SU-DHL-6 (cell line): ENCODE measurements at regions not wholly inside any gene's neighbourhood (a gene's known extent, or its start where the extent isn't known, plus 50 kb on each side); places are given as distances from the start of the nearest gene placed in this dataset.

Experiments used
- H2AFZ ChIP-seq: fragments of 200-600 bp; sonication (generic); 2 replicates; pipeline ENCODE4 v1.6.1; 2014; ENCODE audit warnings: low read depth, mild to moderate bottlenecking, moderate library complexity, mixed read lengths, antibody characterized with exemption, low read length; ENCODE audit not compliant: severe bottlenecking
- H3F3A ChIP-seq: fragments of 200-600 bp; shearing (Covaris generic); 2 replicates; pipeline ENCODE4 v1.6.0; 2016; ENCODE audit warnings: antibody characterized with exemption, mild to moderate bottlenecking; ENCODE audit not compliant: insufficient read depth
- H3K27ac ChIP-seq: fragments of 200-600 bp; sonication (generic); 2 replicates; pipeline ENCODE4 v1.5.1; 2016; ENCODE audit warnings: low read depth, mild to moderate bottlenecking, low read length, moderate library complexity, mixed read lengths
- H3K27me3 ChIP-seq: fragments of 200-600 bp; sonication (generic), shearing (Covaris generic); 2 replicates; pipeline ENCODE4 v1.6.0; 2014; ENCODE audit warnings: mild to moderate bottlenecking, low read length
- H3K36me3 ChIP-seq: fragments of 200-600 bp; sonication (generic); 2 replicates; pipeline ENCODE4 v1.6.1; 2014; ENCODE audit warnings: mild to moderate bottlenecking, low read length, mixed read lengths
- H3K4me2 ChIP-seq: fragments of 300-600, 200-600 bp; shearing (Covaris generic), sonication (generic); 2 replicates; pipeline ENCODE4 v1.6.0; 2014; ENCODE audit warnings: low read length, low read depth, mild to moderate bottlenecking; ENCODE audit not compliant: poor library complexity, severe bottlenecking
- H3K4me3 ChIP-seq: fragments of 200-600 bp; sonication (generic); 2 replicates; pipeline ENCODE4 v1.5.1; 2014; ENCODE audit warnings: antibody characterized with exemption, low read length, mild to moderate bottlenecking, mixed read lengths; ENCODE audit not compliant: insufficient read depth, poor library complexity, severe bottlenecking
- H3K79me2 ChIP-seq: fragments of 200-600 bp; sonication (generic); 2 replicates; pipeline ENCODE4 v1.6.1; 2014; ENCODE audit warnings: mild to moderate bottlenecking, low read length, moderate library complexity; ENCODE audit not compliant: insufficient read depth
- H3K9ac ChIP-seq: fragments of 200-600 bp; sonication (generic); 2 replicates; pipeline ENCODE4 v1.7.0; 2014; ENCODE audit warnings: mild to moderate bottlenecking, low read length
- H3K9me2 ChIP-seq: fragments of 200-600 bp; sonication (generic); replicated peaks from 2 replicates; pipeline ENCODE4 v1.6.1; 2014; ENCODE audit warnings: low read length; ENCODE audit not compliant: insufficient read depth
- H3K9me3 ChIP-seq: fragments of 200-600 bp; sonication (generic); 2 replicates; pipeline ENCODE4 v1.6.1; 2014; ENCODE audit warnings: low read length, mixed read lengths; ENCODE audit not compliant: insufficient read depth
- H4K20me1 ChIP-seq: fragments of 200-600 bp; sonication (generic); 2 replicates; pipeline ENCODE4 v1.6.1; 2014; ENCODE audit warnings: low read depth, mild to moderate bottlenecking, antibody characterized with exemption, low read length, moderate library complexity, mixed read lengths
- CTCF ChIP-seq: fragments of 200-600 bp; sonication (generic); IDR thresholded peaks from one replicate; pipeline ENCODE4 v1.5.1; 2017; ENCODE audit warnings: antibody characterized with exemption, mild to moderate bottlenecking, low read length, moderate library complexity; ENCODE audit not compliant: insufficient read depth, poor library complexity, severe bottlenecking
- EZH2phosphoT487 ChIP-seq: fragments of 200-600 bp; sonication (generic), shearing (Covaris generic); conservative IDR thresholded peaks from 2 replicates; pipeline ENCODE4 v1.6.1; 2018; ENCODE audit warnings: mild to moderate bottlenecking, antibody characterized with exemption, low read length, moderate library complexity, mixed read lengths

GRCh38 chr6:156154896-156155295 is 622.3 kb upstream of the ARID1B start:
- H3K27ac ChIP-seq: no peak overlapping the region
- H3K79me2 ChIP-seq: no peaks in the 10 kb centered on the region
- TF ChIP-seq CTCF (no peak), EZH2phosphoT487 (no peak)
- no peak overlapping the region for H3K9ac ChIP-seq
- no peaks in the 10 kb centered on the region for H4K20me1 ChIP-seq
- H3K27me3 ChIP-seq: no peaks in the 10 kb centered on the region
- H3K4me2 ChIP-seq: no peak overlapping the region
- H3K4me3 ChIP-seq: no peak overlapping the region
- H2AFZ ChIP-seq: no peak overlapping the region
- no peaks in the 10 kb centered on the region for H3K9me2 ChIP-seq
- no peaks in the 10 kb centered on the region for H3K9me3 ChIP-seq
- H3K36me3 ChIP-seq: no peaks in the 10 kb centered on the region
- no peaks in the 10 kb centered on the region for H3F3A ChIP-seq

- Histone ChIP-seq H3K4me2 (no peak overlapping the region), H3F3A (no peaks in the 10 kb centered on the region), H4K20me1 (no peaks in the 10 kb centered on the region), H2AFZ (no peak overlapping the region), H3K9me2 (no peaks in the 10 kb centered on the region), H3K9me3 (0 out of 2 replicates have a peak, but pooled peaks cover under 1% of the 10 kb centered on the region), H3K27ac (no peak overlapping the region), H3K27me3 (no peaks in the 10 kb centered on the region), H3K4me3 (no peak overlapping the region), H3K79me2 (no peaks in the 10 kb centered on the region), H3K9ac (no peak overlapping the region), H3K36me3 (no peaks in the 10 kb centered on the region)
- no peak for TF ChIP-seq CTCF
- no peak for TF ChIP-seq EZH2phosphoT487
These were observed 626.8 kb upstream of the ARID1B start for GRCh38 chr6:156150391-156150790.

GRCh38 chr6:156146891-156147290 is 630.3 kb upstream of the ARID1B start:
- TF ChIP-seq EZH2phosphoT487 (no peak), CTCF (no peak)
- H4K20me1 ChIP-seq: no peaks in the 10 kb centered on the region
- H3K9me3 ChIP-seq: 0 out of 2 replicates have a peak, but pooled peaks cover 6% of the 10 kb centered on the region
- no peak overlapping the region for H3K27ac ChIP-seq
- no peaks in the 10 kb centered on the region for H3F3A ChIP-seq
- H3K4me3 ChIP-seq: no peak overlapping the region
- H3K9ac ChIP-seq: no peak overlapping the region
- H3K4me2 ChIP-seq: no peak overlapping the region
- H3K27me3 ChIP-seq: no peaks in the 10 kb centered on the region
- H3K9me2 ChIP-seq: no peaks in the 10 kb centered on the region
- H3K79me2 ChIP-seq: no peaks in the 10 kb centered on the region
- H2AFZ ChIP-seq: no peak overlapping the region
- no peaks in the 10 kb centered on the region for H3K36me3 ChIP-seq
